PFSK-1 (cell line): ENCODE measurements at regions not wholly inside any gene's neighbourhood (a gene's known extent, or its start where the extent isn't known, plus 50 kb on each side); places are given as distances from the start of the nearest gene placed in this dataset.

ENCODE experiments used
- FOXP2 ChIP-seq: optimal IDR thresholded peaks from 2 replicates; pipeline ENCODE3; 2011; ENCODE audit warnings: borderline replicate concordance, control low read depth, inconsistent platforms; ENCODE audit not compliant: insufficient read depth; ENCODE audit errors: extremely low read length, extremely low read depth
- POLR2AphosphoS5 ChIP-seq: IDR thresholded peaks from 2 replicates; pipeline ENCODE4 v1.6.1; 2012; ENCODE audit warnings: low read depth, mild to moderate bottlenecking, control low read depth, low read length, moderate library complexity
- REST ChIP-seq, 2 experiments: IDR thresholded peaks; 2 replicates each; pipeline versions ENCODE4 v1.6.1 to v1.8.0; 2011 to 2012; ENCODE audit warnings: low read depth in 2 of 2, low read length in 2 of 2, control low read depth in 1 of 2, inconsistent platforms in 1 of 2, mild to moderate bottlenecking in 1 of 2, moderate library complexity in 1 of 2; ENCODE audit not compliant: insufficient read depth in 1 of 2
- SIN3A ChIP-seq: IDR thresholded peaks from 2 replicates; pipeline ENCODE4 v1.6.1; 2012; ENCODE audit warnings: mild to moderate bottlenecking, low read length, moderate library complexity, borderline replicate concordance; ENCODE audit not compliant: insufficient read depth
- TAF1 ChIP-seq: IDR thresholded peaks from 2 replicates; pipeline ENCODE4 v1.6.1; 2012; ENCODE audit warnings: low read length, control low read depth, borderline replicate concordance; ENCODE audit not compliant: insufficient read depth

GRCh38 chr20:17835934-17836300 is 132.7 kb downstream of the SNX5 start:
- TF ChIP-seq TAF1 (no peak), SIN3A (no peak), REST (IDR thresholded peaks at IDR 0.05; ENCODE audit: insufficient read depth in 1 of 2, low read depth in 2 of 2, low read length in 2 of 2) (no peak), FOXP2 (no peak), POLR2AphosphoS5 (no peak)

GRCh38 chr20:17835240-17835933 is 133.2 kb downstream of the SNX5 start:
- TF ChIP-seq FOXP2, result no peak

- TF ChIP-seq FOXP2 (no peak), REST (IDR thresholded peaks at IDR 0.05; ENCODE audit: insufficient read depth in 1 of 2, low read depth in 2 of 2, low read length in 2 of 2) (no peak), POLR2AphosphoS5 (no peak), SIN3A (no peak), TAF1 (no peak)
Measured at GRCh38 chr20:17834804-17835203, 133.8 kb downstream of the SNX5 start.

- TF ChIP-seq FOXP2 (no peak), POLR2AphosphoS5 (no peak), SIN3A (no peak), REST (IDR thresholded peaks at IDR 0.05; ENCODE audit: insufficient read depth in 1 of 2, low read depth in 2 of 2, low read length in 2 of 2) (no peak), TAF1 (no peak)
Measured at GRCh38 chr20:17833036-17833674, 133.4 kb downstream of the BANF2 start.

- TF ChIP-seq REST (IDR thresholded peaks at IDR 0.05; ENCODE audit: insufficient read depth in 1 of 2, low read depth in 2 of 2, low read length in 2 of 2), result no peak
- no peak for TF ChIP-seq POLR2AphosphoS5
- TF ChIP-seq SIN3A, result no peak
- TF ChIP-seq TAF1, result no peak
- TF ChIP-seq FOXP2, result no peak
Measured at GRCh38 chr20:17832236-17832915, 132.6 kb downstream of the BANF2 start.
